OCI-LY7 (cell line): ENCODE measurements at regions not wholly inside any gene's neighbourhood (a gene's known extent, or its start where the extent isn't known, plus 50 kb on each side); places are given as distances from the start of the nearest gene placed in this dataset.

Experiments used
- BruUV-seq: library from RNA; stranded (reverse); fragments of 400-500 nt; replicated peaks from 2 replicates; lab custom pipeline; 2021; lab: Mats Ljungman, UMichigan
- CTCF ChIA-PET: fragments of 300-600 bp; sonication (Branson Sonifier 250); formaldehyde crosslinking; loops from one replicate; lab custom pipeline; 2022; ENCODE audit warnings: antibody characterized with exemption; ENCODE audit not compliant: unreplicated experiment; lab: Charles Lee
- POLR2A ChIA-PET: fragments of 300-600 bp; sonication (Branson Sonifier 250); formaldehyde crosslinking; loops from one replicate; lab custom pipeline; 2022; ENCODE audit warnings: antibody characterized with exemption; lab: Charles Lee
- DNase-seq: peaks from one replicate; pipeline ENCODE4 v3.0.0-alpha.2; 2015; ENCODE audit warnings: low spot score
- H2AFZ ChIP-seq: fragments of 200-600 bp; sonication (generic), shearing (Covaris generic); 2 replicates; pipeline ENCODE4 v1.6.1; 2014; ENCODE audit warnings: mild to moderate bottlenecking, antibody characterized with exemption, low read length, moderate library complexity
- H3K27ac ChIP-seq: fragments of 200-600 bp; sonication (generic); 2 replicates; pipeline ENCODE4 v1.5.1; 2014; ENCODE audit warnings: mixed run types, low read depth, mild to moderate bottlenecking, moderate library complexity, low read length, inconsistent platforms; ENCODE audit not compliant: poor library complexity, severe bottlenecking
- H3K36me3 ChIP-seq: fragments of 200-600 bp; sonication (generic); 2 replicates; pipeline ENCODE4 v1.6.1; 2014; ENCODE audit warnings: mild to moderate bottlenecking, antibody characterized with exemption, low read length, moderate library complexity, mixed read lengths; ENCODE audit not compliant: insufficient read depth
- H3K4me1 ChIP-seq: fragments of 200-600 bp; sonication (generic); 2 replicates; pipeline ENCODE4 v1.5.1; 2014; ENCODE audit warnings: mild to moderate bottlenecking, low read length; ENCODE audit not compliant: insufficient read depth, poor library complexity, severe bottlenecking
- H3K4me2 ChIP-seq: fragments of 200-600 bp; sonication (generic); 2 replicates; pipeline ENCODE4 v1.6.1; 2014; ENCODE audit warnings: mild to moderate bottlenecking, low read length
- H3K4me3 ChIP-seq: fragments of 200-600 bp; sonication (generic); 2 replicates; pipeline ENCODE4 v1.5.1; 2014; ENCODE audit warnings: mild to moderate bottlenecking, low read depth, low read length; ENCODE audit not compliant: poor library complexity, severe bottlenecking
- H3K79me2 ChIP-seq: fragments of 200-600 bp; sonication (generic); 2 replicates; pipeline ENCODE4 v1.6.1; 2016; ENCODE audit warnings: low read depth, mild to moderate bottlenecking, low read length, moderate library complexity, mixed read lengths; ENCODE audit not compliant: insufficient read depth
- H3K9me2 ChIP-seq: fragments of 200-600 bp; sonication (generic); 2 replicates; pipeline ENCODE4 v1.6.1; 2016; ENCODE audit warnings: mild to moderate bottlenecking, low read length, mixed read lengths; ENCODE audit not compliant: insufficient read depth
- H3K9me3 ChIP-seq: fragments of 200-600 bp; sonication (generic); 2 replicates; pipeline ENCODE4 v1.6.1; 2014; ENCODE audit warnings: mild to moderate bottlenecking, mixed run types, low read length, mixed read lengths
- H4K20me1 ChIP-seq: fragments of 200-600 bp; sonication (generic); 2 replicates; pipeline ENCODE4 v1.6.1; 2014; ENCODE audit warnings: mild to moderate bottlenecking, antibody characterized with exemption, low read length, moderate library complexity, mixed read lengths; ENCODE audit not compliant: insufficient read depth
- CTCF ChIP-seq: fragments of 200-600 bp; sonication (generic); conservative IDR thresholded peaks from 2 replicates; pipeline ENCODE4 v1.5.1; 2014; ENCODE audit warnings: mild to moderate bottlenecking, antibody characterized with exemption, low read length, moderate library complexity, mixed read lengths
- EZH2phosphoT487 ChIP-seq: fragments of 200-600 bp; sonication (generic); IDR thresholded peaks from 2 replicates; pipeline ENCODE4 v1.6.1; 2018; ENCODE audit warnings: low read depth, borderline replicate concordance, mild to moderate bottlenecking, mixed run types, antibody characterized with exemption, low read length, moderate library complexity, mixed read lengths
- intact Hi-C: fragments of 100-400 bp; cut with micrococcal nuclease; formaldehyde crosslinking; loops from one replicate; pipeline ENCODE4 v1.10.0; 2022; ENCODE audit not compliant: unreplicated experiment

- no peak for DNase-seq
- TF ChIP-seq EZH2phosphoT487 (no peak), CTCF (no peak)
- no TSS peak for BruUV-seq
- intact Hi-C loops: no loop called here
- Histone ChIP-seq H3K79me2 (no peaks in the 10 kb centered on the region), H2AFZ (no peak overlapping the region), H3K4me2 (no peak overlapping the region), H3K36me3 (no peaks in the 10 kb centered on the region), H3K9me3 (no peaks in the 10 kb centered on the region), H3K9me2 (no peaks in the 10 kb centered on the region), H3K27ac (no peak overlapping the region), H3K4me3 (no peak overlapping the region), H3K4me1 (no peaks in the 10 kb centered on the region), H4K20me1 (no peaks in the 10 kb centered on the region)
- POLR2A ChIA-PET: interaction anchor here (0.6 to 0.7 kb wide), 2 partner anchors 216 to 315 kb away, joined by 3 to 5 read pairs; no protein-coding TSS in a partner anchor
- CTCF ChIA-PET: no interaction called here
Measured at GRCh38 chr6:8637896-8638597, 202.7 kb upstream of the SLC35B3 start.

GRCh38 chr6:8633762-8634161 lies 198.4 kb upstream of the SLC35B3 start:
- POLR2A ChIA-PET: no interaction called here
- TF ChIP-seq CTCF: no peak
- TF ChIP-seq EZH2phosphoT487: no peak
- H3K4me1 ChIP-seq: no peaks in the 10 kb centered on the region
- no peaks in the 10 kb centered on the region for H3K79me2 ChIP-seq
- DNase-seq: no peak
- no TSS peak for BruUV-seq
- CTCF ChIA-PET: no interaction called here
- H2AFZ ChIP-seq: no peak overlapping the region
- H3K27ac ChIP-seq: no peak overlapping the region
- intact Hi-C loops: no loop called here
- no peak overlapping the region for H3K4me2 ChIP-seq
- H3K9me3 ChIP-seq: no peaks in the 10 kb centered on the region
- H3K36me3 ChIP-seq: no peaks in the 10 kb centered on the region
- no peaks in the 10 kb centered on the region for H4K20me1 ChIP-seq
- H3K9me2 ChIP-seq: no peaks in the 10 kb centered on the region
- H3K4me3 ChIP-seq: no peak overlapping the region

GRCh38 chr6:8628736-8629135 lies 193.4 kb upstream of the SLC35B3 start:
- TF ChIP-seq EZH2phosphoT487 (no peak), CTCF (no peak)
- Histone ChIP-seq H3K9me3 (no peaks in the 10 kb centered on the region), H3K36me3 (no peaks in the 10 kb centered on the region), H3K79me2 (no peaks in the 10 kb centered on the region), H3K4me3 (no peak overlapping the region), H3K9me2 (no peaks in the 10 kb centered on the region), H3K4me2 (no peak overlapping the region), H3K27ac (no peak overlapping the region), H3K4me1 (no peaks in the 10 kb centered on the region), H4K20me1 (no peaks in the 10 kb centered on the region), H2AFZ (no peak overlapping the region)
- no peak for DNase-seq
- BruUV-seq: no TSS peak
- ChIA-PET CTCF (no interaction called here), POLR2A (no interaction called here)
- intact Hi-C loops: no loop called here
